ENCODE measurements at regions not wholly inside any gene's neighbourhood (a gene's known extent, or its start where the extent isn't known, plus 50 kb on each side); places are given as distances from the start of the nearest gene placed in this dataset.

- no peak for DNase-seq
These were observed 104.7 kb upstream of the IL6 start for GRCh38 chr7:22622116-22622785.

GRCh38 chr7:22618528-22618927 is 108.5 kb upstream of the IL6 start:
- no peak for DNase-seq

GRCh38 chr7:22617166-22617565 is 109.8 kb upstream of the IL6 start:
- no peak for DNase-seq

- DNase-seq: no peak
These were observed 113.5 kb upstream of the IL6 start for GRCh38 chr7:22613496-22613895.

- DNase-seq: no peak
These were observed 112.8 kb upstream of the STEAP1B start for GRCh38 chr7:22612776-22613175.

GRCh38 chr7:22611758-22612079 is 111.7 kb upstream of the STEAP1B start:
- DNase-seq: no peak

DNA sequence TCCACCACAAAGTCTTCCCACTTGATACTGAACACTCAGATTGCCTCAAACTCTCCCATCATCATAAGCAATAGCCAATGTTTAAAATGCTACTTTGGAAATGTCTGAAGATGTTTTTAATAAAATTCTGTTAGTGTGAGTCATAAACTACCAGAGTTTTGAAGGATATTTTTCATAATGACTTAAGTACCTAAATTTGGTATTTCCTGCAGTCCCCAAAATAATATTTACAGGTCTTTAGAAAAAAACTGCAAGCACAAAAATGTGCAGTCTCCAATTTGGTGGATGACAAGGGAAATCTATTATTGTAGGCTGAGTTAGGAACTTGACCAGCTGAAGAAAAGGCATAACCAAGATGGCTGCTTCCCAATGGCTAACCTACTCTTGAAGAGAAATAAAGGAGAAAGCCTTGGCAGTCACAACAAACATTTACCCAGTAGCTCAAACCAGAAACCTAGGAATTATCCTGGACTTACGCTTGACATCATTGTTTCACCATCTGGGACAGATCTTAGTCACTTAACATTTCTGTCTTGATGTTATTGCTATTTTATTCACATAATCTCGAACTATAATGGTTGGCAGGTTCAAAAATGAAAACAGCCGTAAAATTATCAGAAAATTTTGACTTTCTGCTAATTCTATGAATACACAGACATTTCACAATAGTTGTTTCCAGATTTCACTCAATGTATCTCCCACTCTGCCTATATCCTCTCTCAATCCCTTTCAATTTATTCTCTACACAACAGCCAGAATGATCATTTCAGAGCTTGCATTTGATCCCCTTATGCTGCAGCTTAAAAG is 111.2 kb upstream of the STEAP1B start:
- DNase-seq: no peak

DNA sequence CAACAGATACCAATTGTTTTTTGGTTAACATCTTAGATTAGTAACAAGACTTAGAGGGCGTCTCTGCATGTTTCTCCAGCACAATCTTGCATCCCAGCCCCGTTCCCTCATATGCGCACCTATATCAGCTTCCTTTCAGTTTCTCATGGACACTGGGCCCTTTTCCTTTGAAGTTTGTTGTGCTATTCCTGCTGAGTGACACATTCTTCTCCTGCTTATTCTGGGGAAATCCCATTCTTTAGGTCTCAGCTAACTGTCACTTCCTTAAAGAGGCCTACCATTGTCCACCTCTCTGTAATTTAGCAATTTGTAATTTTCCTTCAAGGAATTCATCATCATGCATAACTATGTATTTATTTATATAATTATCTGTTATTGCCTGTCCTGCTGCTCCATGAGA is 110.3 kb upstream of the STEAP1B start:
- no peak for DNase-seq

DNA sequence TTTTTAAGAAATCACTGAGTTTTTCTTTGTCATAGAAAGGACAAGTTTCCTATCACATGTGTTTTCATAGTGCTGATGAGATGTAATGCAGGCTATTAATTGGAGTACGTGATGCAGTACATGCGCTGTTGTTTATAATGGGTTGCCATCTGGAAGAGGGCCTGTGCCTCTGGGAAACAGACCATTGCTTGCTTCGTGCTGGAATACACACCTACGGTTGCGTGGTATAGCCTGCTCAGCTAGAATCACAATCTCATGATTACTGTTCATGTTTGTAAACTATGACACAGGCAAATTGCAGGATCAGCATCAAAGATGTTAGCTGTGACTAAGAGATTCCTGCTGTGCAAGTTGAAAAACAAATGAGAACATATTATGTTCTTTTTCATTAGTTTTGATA is 107.2 kb upstream of the STEAP1B start:
- DNase-seq: no peak

DNA sequence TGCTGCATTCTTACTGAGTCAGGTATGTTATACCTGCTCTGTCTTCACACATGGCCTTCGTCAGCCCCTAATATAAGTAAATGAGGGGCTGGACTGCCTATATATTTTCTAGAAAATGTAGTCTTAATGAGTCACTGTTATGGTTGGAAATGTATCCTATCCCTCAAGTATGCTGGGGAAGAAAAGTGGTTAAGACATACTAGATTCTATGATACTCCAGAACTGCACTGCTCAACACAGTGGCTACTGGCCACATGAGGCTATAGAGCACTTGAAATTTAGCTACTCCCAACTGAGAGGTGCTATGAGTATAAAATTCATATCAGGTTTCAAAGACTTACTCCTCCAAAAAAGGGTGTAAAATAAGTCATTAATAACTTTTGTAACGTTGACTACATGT is 104.3 kb upstream of the STEAP1B start:
- no peak for DNase-seq

- no peak for DNase-seq
These were observed 102.0 kb upstream of the STEAP1B start for GRCh38 chr7:22601812-22602565.

DNA sequence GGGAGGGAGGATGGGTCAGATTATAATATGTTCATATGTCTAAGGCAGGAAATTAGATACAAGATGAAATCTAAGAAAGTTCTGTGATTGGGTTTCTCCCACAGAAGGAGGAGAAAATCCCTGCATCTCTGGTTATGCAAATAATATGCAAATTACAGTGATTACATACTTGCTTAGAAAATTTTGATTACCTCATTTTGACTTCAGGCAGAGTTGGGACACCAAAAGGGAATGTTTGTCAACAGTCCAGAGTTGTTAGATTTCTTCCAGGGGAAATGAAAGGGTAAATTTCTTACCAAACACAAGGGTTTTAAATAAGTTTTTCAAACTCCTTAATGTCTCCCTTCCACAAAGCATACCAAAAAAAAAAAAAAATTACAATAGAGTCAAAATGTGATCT is 101.4 kb upstream of the STEAP1B start:
- DNase-seq: no peak

DNA sequence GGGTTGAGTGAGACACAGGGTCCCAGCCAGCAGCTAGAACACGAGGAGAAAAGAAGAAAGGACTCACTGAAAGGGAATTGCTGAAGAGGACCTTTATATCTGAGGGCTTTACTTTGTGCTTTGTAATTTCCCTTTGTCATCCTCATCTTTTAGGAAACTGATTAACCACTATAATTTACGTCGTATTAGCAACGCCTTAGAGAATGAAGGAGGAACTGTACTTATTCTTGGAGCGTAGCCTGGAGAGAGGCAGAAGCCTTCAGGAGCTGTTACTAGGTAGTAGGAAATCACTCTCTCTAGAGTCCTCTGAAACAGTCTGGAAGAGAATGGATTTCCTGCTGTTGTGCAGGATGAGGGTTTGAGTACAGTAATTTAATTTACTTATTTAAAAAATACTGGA is 101.0 kb upstream of the STEAP1B start:
- DNase-seq: no peak

- DNase-seq: no peak
These were observed 98.4 kb upstream of the STEAP1B start for GRCh38 chr7:22598318-22598920.

DNA sequence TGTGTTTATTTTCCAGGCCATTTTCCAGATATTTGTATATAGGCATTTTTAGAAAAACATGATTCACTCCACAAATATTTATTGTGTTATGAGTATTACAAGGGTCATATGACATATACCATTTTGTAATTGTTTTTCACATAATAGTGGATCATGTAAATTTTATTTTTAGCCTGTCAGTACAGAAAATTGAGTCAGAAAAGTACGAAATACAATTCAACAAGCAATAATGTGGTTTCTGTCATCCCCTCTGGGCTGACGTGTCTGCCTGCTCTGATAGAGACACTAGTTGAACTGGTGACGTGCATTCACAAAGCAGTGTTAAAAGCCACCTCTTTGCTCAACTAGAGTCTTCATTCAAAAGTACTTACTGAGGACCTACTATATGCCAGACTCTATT is 97.9 kb upstream of the STEAP1B start:
- no peak for DNase-seq

DNA sequence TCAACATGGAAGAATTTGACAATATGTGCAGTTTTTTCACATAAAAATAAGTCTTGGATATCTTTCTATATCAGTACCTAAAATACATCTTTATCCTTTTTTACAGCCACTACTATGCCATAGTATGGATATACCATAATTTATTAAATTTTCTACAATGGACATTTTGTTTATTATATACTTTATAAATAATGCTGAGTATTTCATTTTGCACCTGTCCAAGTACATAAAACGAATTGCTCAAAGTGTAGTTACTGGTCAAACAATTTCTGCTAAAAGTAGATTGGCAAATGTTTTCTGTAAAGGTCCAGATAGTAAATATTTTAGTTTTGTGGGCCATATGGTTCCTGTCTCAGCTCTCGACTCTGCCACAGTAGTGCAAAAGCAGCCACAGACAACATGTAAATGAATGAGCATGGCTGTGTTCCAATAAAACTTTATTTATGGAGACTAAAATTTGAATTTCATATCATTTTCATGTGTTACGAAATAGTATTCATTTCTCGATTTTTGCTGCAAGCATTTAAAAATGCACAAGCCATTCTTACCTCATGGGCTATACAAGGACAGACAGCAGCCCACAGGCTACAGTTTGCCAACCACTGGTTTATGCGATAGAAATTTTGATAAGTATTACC is 96.9 kb upstream of the STEAP1B start:
- no peak for DNase-seq

DNA sequence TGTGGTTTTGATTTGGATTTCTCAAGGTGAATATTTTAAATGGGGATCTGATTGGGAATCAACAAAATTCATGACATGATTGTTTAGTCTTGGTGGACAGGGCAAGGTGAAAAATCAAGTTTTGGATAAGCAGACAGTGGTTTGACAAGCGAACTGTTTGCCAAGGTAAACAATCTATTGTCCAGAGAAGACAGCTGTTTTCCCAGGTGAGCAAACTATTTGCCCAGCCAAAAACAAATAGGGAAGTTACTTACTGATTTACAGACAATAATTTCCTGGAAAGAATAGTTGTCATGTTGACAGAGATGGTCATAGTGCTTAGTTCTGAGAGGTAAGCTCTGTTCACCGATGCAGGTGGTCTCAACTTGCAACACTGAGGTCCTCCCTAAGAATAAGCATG is 94.0 kb upstream of the STEAP1B start:
- no peak for DNase-seq

DNA sequence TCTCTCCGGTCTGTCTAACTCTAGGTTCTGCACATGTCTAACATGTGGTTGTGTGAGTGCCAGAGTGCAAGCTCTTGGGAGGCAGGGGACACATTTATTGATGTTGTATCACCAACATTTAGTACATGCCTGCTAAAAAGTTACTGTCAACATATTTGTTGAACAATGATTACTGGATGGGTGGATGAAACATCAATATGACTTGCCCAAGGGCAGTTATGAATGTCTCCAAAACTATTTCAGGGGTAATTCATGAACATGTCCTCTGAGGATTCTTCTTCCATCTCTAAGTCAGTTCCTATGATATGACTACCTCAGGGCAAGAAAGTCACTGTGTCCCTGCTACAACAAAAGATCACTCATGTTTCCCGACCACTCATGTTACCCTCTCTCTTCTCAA is 91.3 kb upstream of the STEAP1B start:
- DNase-seq: no peak

- DNase-seq: no peak
These were observed 89.7 kb upstream of the STEAP1B start for GRCh38 chr7:22589641-22590201.

DNA sequence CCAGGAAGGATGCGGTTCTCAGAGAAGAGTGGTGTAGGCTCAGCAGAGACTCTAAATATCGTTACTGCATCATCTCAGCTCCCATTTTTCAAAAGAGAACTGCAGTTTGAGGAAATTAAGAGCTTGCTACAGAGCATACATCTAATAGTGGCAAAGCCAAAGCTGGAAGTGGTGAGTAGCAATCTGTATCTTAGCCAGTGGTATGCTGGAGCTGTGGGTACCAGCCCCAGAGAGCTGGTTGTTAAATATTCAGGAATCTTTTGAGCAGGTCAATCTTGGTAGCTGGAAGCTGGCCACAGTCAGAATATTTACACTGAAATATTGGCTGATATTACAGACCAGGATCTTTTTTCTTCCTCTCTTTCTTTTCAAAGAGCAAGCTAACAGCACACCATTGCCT is 88.4 kb upstream of the STEAP1B start:
- DNase-seq: no peak

DNA sequence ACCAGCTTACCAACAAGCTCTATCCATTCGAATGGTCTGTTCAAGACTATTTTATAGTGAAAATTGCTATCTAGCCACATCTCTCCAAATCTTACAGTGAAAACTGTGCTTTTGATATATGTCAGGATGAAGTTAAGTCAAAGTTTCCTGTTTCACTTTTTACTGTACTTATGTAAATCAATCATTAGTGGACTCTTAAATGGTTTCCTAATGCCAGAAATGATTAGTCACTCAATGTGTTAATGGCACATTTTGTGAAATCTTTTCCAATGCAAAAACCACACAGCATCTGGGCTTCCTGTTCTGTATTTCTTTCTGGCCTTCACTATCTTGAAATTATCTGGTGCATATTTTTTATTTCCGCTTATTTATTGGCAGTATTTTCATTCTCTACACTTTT is 87.3 kb upstream of the STEAP1B start:
- DNase-seq: no peak

- no peak for DNase-seq
These were observed 86.8 kb upstream of the STEAP1B start for GRCh38 chr7:22586786-22587140.
